ENCODE measurements at regions not wholly inside any gene's neighbourhood (a gene's known extent, or its start where the extent isn't known, plus 50 kb on each side); places are given as distances from the start of the nearest gene placed in this dataset.

DNA sequence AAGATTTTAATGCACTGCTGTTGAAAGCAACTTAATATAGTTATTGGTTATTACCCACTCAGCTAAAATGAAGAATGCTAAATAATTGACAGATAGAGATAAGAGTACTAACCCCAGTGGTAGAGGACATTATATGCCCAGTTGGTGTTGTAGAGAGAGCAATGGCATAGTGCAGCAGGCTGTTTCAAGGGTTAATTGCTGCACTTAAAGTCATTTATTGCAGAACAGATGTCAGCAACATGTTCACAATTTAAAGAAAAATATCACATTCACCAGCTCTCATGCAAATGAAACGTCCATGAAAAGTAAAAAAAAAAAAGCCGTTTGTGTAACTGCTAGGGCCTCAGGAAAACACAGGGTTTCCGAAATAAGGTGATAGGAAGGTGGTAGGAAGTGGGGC, 254.6 kb downstream of the MTRR start:
- in situ Hi-C loops (cut with HindIII; ENCODE audit: extremely low pct_ligation_motif_present, low pct_unique_long_range_greater_than_20kb) = no loop called here
- FAIRE-seq = no peak

More for the DNA sequence above, 254.6 kb downstream of the MTRR start:
- no peaks in the 10 kb centered on the region for H4K20me1 ChIP-seq (ENCODE audit: insufficient read depth, low read length)
- H3K9me3 ChIP-seq (ENCODE audit: low read length) = no peaks in the 10 kb centered on the region
- ATAC-seq (no peak), DNase-seq (ENCODE audit: low spot score) (no peak)
- no peak overlapping the region for H3K9ac ChIP-seq (ENCODE audit: insufficient read depth, low read depth, low read length)
- H2AFZ ChIP-seq (ENCODE audit: low read length) = no peak overlapping the region
- H3K4me1 ChIP-seq (ENCODE audit: insufficient read depth, low read length) = no peaks in the 10 kb centered on the region
- ChIA-PET POLR2A (no interaction called here), CTCF (ENCODE audit: low intra/inter-chr PET ratio, low total read pairs) (no interaction called here)
- no TSS peak for BruUV-seq (replicated peaks)
- WGBS (ENCODE audit: low lambda C conversion rate) = 2% methylated on average over 3 of the region's 3 CpGs
- H3K27ac ChIP-seq (ENCODE audit: extremely low read length, insufficient read depth, low read length) = no peak overlapping the region
- H3K27me3 ChIP-seq (ENCODE audit: control insufficient read depth in 1 of 2, insufficient read depth in 2 of 2, low read length in 2 of 2) = no peaks in the 10 kb centered on the region
- no peaks in the 10 kb centered on the region for H3K79me2 ChIP-seq (ENCODE audit: insufficient read depth, low read length)
- intact Hi-C loops (cut with micrococcal nuclease; ENCODE audit: unreplicated experiment) = no loop called here
- no peak for TF ChIP-seq PRMT3 (CRISPR knock-in tag; IDR thresholded peaks at IDR 0.05; ENCODE audit: borderline replicate concordance, low read depth)
- no peak for TF ChIP-seq ZNF383 (CRISPR knock-in tag; IDR thresholded peaks at IDR 0.05; ENCODE audit: borderline replicate concordance)
- no peak for TF ChIP-seq ERF (CRISPR knock-in tag; IDR thresholded peaks at IDR 0.05)
- TF ChIP-seq MIXL1 (CRISPR knock-in tag; IDR thresholded peaks at IDR 0.05) = no peak
- no peak for TF ChIP-seq GATA4 (IDR thresholded peaks at IDR 0.05; ENCODE audit: borderline replicate concordance, low read depth)
- no peak for TF ChIP-seq HMG20B (CRISPR knock-in tag; conservative IDR thresholded peaks at IDR 0.05)
- TF ChIP-seq FOXO4 (CRISPR knock-in tag; conservative IDR thresholded peaks at IDR 0.05) = no peak
- no peak for TF ChIP-seq SETDB1 (CRISPR knock-in tag; IDR thresholded peaks at IDR 0.05; ENCODE audit: borderline replicate concordance)
- no peak for TF ChIP-seq ZNF33B (CRISPR knock-in tag; IDR thresholded peaks at IDR 0.05)
- no peak for TF ChIP-seq ZNF7 (CRISPR knock-in tag; IDR thresholded peaks at IDR 0.05)
- no peak for TF ChIP-seq ESRRA (CRISPR knock-in tag; IDR thresholded peaks at IDR 0.05; ENCODE audit: low read depth)
- no peak for TF ChIP-seq POGZ (CRISPR knock-in tag; IDR thresholded peaks at IDR 0.05)
- no peak for TF ChIP-seq ZFP82 (CRISPR knock-in tag; IDR thresholded peaks at IDR 0.05; ENCODE audit: borderline replicate concordance)
- TF ChIP-seq ZNF3 (CRISPR knock-in tag; IDR thresholded peaks at IDR 0.05) = no peak
- no peak for TF ChIP-seq KDM2A (CRISPR knock-in tag; IDR thresholded peaks at IDR 0.05; ENCODE audit: borderline replicate concordance, low read depth)
- no peak for TF ChIP-seq ZFP62 (CRISPR knock-in tag; IDR thresholded peaks at IDR 0.05)
- TF ChIP-seq MAF1 (CRISPR knock-in tag; IDR thresholded peaks at IDR 0.05; ENCODE audit: borderline replicate concordance) = no peak
- H3K4me2 ChIP-seq (ENCODE audit: low read depth, low read length) = no peak overlapping the region
- H3K4me3 ChIP-seq (replicated peaks in 1 of 3; ENCODE audit: insufficient read depth in 1 of 3, low read depth in 2 of 3, low read length in 3 of 3) = no peak overlapping the region
- no peaks in the 10 kb centered on the region for H3K36me3 ChIP-seq (replicated peaks in 1 of 2; ENCODE audit: control insufficient read depth in 1 of 2, insufficient read depth in 2 of 2, low read length in 2 of 2)
